Suprapubic skin (tissue), 4 donors: ENCODE measurements at regions not wholly inside any gene's neighbourhood (a gene's known extent, or its start where the extent isn't known, plus 50 kb on each side); places are given as distances from the start of the nearest gene placed in this dataset.

Experiments
- CTCF ChIP-seq, 2 donors: fragments of 200-600 bp in 1 of 2; fragments of 450-650 bp in 1 of 2; sonication (generic) in 1 of 2; IDR thresholded peaks; one replicate each; pipeline ENCODE4 v1.5.1; 2016 to 2019; ENCODE audit warnings: antibody characterized with exemption in 2 of 2, mild to moderate bottlenecking in 1 of 2, moderate library complexity in 1 of 2
- POLR2A ChIP-seq, 2 donors: fragments of 450-650 bp; IDR thresholded peaks; one replicate each; pipeline ENCODE4 v1.6.1; 2017; ENCODE audit warnings: antibody characterized with exemption in 2 of 2, mild to moderate bottlenecking in 2 of 2, moderate library complexity in 2 of 2
- POLR2AphosphoS5 ChIP-seq, 3 donors: sonication (generic); formaldehyde crosslinking; IDR thresholded peaks; one replicate each; pipeline ENCODE4 v1.6.1; 2017; ENCODE audit warnings: antibody characterized with exemption in 3 of 3

- TF ChIP-seq CTCF (IDR thresholded peaks at IDR 0.05): no peak
- no peak for TF ChIP-seq POLR2AphosphoS5 (IDR thresholded peaks at IDR 0.05)
- TF ChIP-seq POLR2A (IDR thresholded peaks at IDR 0.05): no peak
These were observed 381.4 kb downstream of the ETNK1 start for GRCh38 chr12:23006413-23006812.
